ENCODE measurements at regions not wholly inside any gene's neighbourhood (a gene's known extent, or its start where the extent isn't known, plus 50 kb on each side); places are given as distances from the start of the nearest gene placed in this dataset.

DNA sequence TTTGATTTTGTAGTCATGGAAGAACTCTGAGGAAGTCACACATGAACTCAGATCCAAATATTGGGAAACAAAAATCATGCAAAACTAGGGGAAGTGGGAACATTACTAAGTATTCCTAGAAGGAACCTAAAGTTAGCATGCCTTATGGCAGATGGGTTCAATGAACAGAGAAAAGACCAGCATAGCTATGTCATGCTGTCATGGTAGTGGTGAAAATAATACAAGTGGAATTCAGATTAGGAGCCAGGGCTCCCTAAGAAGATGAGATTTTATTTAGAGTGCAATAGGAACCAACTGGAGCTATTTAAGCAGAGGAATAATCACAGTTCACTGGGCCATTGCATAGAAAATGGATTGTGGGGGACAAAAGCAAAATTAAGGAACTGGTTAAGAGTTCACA lies 134.0 kb downstream of the DIO2 start:
- Histone ChIP-seq H3K27ac (no peak overlapping the region), H3K4me1 (no peaks in the 10 kb centered on the region), H3K9me3 (no peaks in the 10 kb centered on the region), H3K36me3 (no peaks in the 10 kb centered on the region), H3K4me3 (no peak overlapping the region), H3K27me3 (no peaks in the 10 kb centered on the region)
- no peak for ATAC-seq
- intact Hi-C loops (cut with DNase I): no loop called here
- DNase-seq: no peak
- TF ChIP-seq, protein P1, sequence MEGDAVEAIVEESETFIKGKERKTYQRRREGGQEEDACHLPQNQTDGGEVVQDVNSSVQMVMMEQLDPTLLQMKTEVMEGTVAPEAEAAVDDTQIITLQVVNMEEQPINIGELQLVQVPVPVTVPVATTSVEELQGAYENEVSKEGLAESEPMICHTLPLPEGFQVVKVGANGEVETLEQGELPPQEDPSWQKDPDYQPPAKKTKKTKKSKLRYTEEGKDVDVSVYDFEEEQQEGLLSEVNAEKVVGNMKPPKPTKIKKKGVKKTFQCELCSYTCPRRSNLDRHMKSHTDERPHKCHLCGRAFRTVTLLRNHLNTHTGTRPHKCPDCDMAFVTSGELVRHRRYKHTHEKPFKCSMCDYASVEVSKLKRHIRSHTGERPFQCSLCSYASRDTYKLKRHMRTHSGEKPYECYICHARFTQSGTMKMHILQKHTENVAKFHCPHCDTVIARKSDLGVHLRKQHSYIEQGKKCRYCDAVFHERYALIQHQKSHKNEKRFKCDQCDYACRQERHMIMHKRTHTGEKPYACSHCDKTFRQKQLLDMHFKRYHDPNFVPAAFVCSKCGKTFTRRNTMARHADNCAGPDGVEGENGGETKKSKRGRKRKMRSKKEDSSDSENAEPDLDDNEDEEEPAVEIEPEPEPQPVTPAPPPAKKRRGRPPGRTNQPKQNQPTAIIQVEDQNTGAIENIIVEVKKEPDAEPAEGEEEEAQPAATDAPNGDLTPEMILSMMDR (IDR thresholded peaks at IDR 0.05): no peak
- FAIRE-seq: no peak

DNA sequence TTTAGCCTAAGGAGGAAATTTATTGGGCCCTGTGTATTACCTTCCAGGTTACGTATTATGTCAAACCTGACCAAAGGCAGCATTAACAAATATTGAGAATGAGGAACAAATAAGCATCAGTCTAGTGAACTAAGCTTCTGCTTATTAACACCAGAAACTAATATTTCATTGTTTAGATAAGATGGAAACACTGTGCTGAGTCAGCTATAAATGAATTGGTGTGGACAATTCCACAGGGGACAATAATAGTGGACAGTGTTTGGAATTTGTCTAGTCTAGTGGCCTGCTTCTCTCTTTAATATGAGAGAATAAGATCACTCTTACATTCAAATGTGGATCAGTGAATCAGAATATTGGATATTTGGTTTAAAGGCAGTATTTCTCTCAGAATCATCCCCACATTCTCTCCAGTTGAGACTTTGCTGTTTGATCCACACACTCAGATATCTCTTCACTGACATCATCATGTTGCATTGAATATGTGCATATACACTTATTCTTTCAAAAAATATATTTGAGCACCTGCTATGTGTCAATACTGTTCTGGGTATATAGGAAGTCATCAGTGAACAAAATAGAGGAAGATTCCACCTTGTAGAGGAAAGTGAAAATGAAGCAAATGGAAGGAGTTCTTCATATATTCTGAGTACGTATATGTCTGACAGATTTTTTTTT lies 136.3 kb downstream of the DIO2 start:
- Histone ChIP-seq H3K9me3 (no peaks in the 10 kb centered on the region), H3K4me3 (no peak overlapping the region), H3K4me1 (no peaks in the 10 kb centered on the region), H3K27ac (no peak overlapping the region), H3K36me3 (no peaks in the 10 kb centered on the region), H3K27me3 (no peaks in the 10 kb centered on the region)
- TF ChIP-seq, protein P1 (IDR thresholded peaks at IDR 0.05): no peak
- DNase-seq (no peak), ATAC-seq (no peak), FAIRE-seq (no peak)
- intact Hi-C loops (cut with DNase I): no loop called here
- WGBS, 2 donors: 92% methylated on average over 2 of the region's 2 CpGs

DNA sequence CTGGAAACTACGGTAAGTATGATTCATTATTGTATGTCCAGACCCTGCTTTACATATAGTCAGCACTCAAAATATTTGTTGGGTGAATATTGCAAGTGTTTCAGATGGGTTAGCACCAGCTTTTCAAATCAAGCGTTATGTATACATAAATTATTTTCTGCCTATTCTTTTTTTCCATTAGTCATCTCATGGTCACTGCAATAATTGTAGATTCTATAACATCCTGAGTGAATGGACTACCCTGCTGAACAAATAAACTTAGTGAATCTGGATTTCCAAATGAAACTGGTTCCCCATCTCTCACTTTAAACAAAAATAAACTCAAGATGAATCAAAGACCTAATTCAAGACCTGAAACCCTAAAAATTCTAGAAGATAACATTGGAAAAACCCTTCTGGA lies 152.3 kb downstream of the DIO2 start:
- no peaks in the 10 kb centered on the region for H3K27me3 ChIP-seq
- H3K27ac ChIP-seq: no peak overlapping the region
- ATAC-seq: no peak
- no peak for FAIRE-seq
- no peak for DNase-seq
- H3K4me3 ChIP-seq: no peak overlapping the region
- intact Hi-C loops (cut with DNase I): loop anchor here in 2 of 3 donors (10.0 kb wide), 2 partner anchors 296 to 786 kb away; no protein-coding TSS in a partner anchor
- no peaks in the 10 kb centered on the region for H3K36me3 ChIP-seq
- 87 to 92% methylated on average over 2 of the region's 2 CpGs for WGBS, 2 donors
- TF ChIP-seq, protein P1 (IDR thresholded peaks at IDR 0.05): no peak
- H3K9me3 ChIP-seq: no peaks in the 10 kb centered on the region
- no peaks in the 10 kb centered on the region for H3K4me1 ChIP-seq

DNA sequence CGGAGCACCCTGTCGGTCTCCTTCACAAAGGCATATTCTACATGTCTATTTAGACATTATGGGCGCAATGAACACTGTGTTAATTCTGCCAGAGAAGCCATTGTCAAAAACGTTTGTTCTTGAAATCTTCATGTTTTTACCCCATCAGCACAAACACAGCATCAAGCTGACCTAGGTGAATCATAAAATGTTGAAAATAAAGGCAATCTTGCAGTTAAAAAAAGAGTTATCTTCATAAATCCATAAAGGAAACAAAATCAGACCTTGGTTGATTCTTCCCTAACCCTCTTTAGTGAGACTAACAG lies 154.9 kb downstream of the DIO2 start:
- ATAC-seq (no peak), FAIRE-seq (no peak), DNase-seq (no peak)
- Histone ChIP-seq H3K4me3 (no peak overlapping the region), H3K27me3 (no peaks in the 10 kb centered on the region), H3K36me3 (no peaks in the 10 kb centered on the region), H3K9me3 (no peaks in the 10 kb centered on the region), H3K4me1 (no peaks in the 10 kb centered on the region), H3K27ac (no peak overlapping the region)
- intact Hi-C loops (cut with DNase I): loop anchor here in 2 of 3 donors (10.0 kb wide), 2 partner anchors 298 to 788 kb away; no protein-coding TSS in a partner anchor
- 19 to 22% methylated on average over 4 of the region's 4 CpGs for WGBS, 2 donors
- TF ChIP-seq, protein P1 (IDR thresholded peaks at IDR 0.05): peak in 1 of 4 donors; percentile 6

DNA sequence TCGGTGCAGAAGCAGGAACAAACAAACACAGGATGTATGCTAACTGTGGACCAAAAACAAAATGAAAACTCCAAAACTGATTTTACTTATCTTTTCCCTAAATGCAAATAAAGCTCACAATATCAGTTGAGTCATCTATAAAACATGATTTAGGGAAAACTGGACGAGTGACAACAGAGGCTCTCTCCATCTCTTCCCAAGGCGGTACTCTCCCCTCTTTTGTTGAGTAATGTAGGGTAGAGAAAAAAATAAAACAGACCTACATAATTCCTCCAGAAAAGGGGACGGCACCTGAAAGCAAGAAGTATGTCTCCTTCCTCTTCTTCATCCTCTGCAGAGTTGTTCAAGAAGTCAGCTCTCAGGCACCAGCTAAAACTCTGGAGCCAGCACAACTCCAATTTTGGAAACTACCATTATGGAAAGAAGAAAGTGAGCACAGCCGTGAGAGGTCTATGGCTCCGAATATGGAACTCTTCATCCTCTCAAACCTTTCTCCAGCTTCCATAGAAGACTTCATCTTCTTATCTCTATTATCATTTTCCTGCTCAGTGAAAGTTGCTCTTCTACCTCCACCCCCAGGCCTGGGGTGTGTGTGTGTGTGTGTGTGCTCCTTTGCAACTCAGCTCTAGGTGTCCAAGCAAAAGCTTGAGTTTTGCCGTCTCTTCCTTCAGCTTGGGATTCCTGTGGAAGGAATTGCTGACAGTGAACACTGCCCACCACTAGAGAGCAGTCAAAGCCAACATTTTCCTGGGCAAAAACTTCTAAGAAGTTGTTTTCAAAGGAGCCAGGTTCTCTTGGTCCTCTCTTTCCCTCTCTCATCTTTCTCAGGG lies 155.4 kb downstream of the DIO2 start:
- no peaks in the 10 kb centered on the region for H3K36me3 ChIP-seq
- no peak overlapping the region for H3K27ac ChIP-seq
- 46 to 49% methylated on average over 7 of the region's 7 CpGs for WGBS, 2 donors
- peak in 4 of 6 donors; percentile 13 to 52 (median 14) for DNase-seq
- H3K4me1 ChIP-seq: no peaks in the 10 kb centered on the region
- no peaks in the 10 kb centered on the region for H3K27me3 ChIP-seq
- ATAC-seq: peak; percentile 53 to 91 (median 86)
- FAIRE-seq: no peak
- intact Hi-C loops (cut with DNase I): loop anchor here in 2 of 3 donors (10.0 kb wide), 2 partner anchors 299 to 789 kb away; no protein-coding TSS in a partner anchor
- H3K9me3 ChIP-seq: no peaks in the 10 kb centered on the region
- TF ChIP-seq, protein P1 (IDR thresholded peaks at IDR 0.05): peak; percentile 44 to 64 (median 55)
- no peak overlapping the region for H3K4me3 ChIP-seq

Measured in pancreas (tissue), 10 donors.